ENCODE measurements at regions not wholly inside any gene's neighbourhood (a gene's known extent, or its start where the extent isn't known, plus 50 kb on each side); places are given as distances from the start of the nearest gene placed in this dataset.
"Not testable (repeated sequence)": the region's sequence is repeated elsewhere in the genome, so short reads cannot be mapped to it uniquely, and the experiment has no call there.

DNA sequence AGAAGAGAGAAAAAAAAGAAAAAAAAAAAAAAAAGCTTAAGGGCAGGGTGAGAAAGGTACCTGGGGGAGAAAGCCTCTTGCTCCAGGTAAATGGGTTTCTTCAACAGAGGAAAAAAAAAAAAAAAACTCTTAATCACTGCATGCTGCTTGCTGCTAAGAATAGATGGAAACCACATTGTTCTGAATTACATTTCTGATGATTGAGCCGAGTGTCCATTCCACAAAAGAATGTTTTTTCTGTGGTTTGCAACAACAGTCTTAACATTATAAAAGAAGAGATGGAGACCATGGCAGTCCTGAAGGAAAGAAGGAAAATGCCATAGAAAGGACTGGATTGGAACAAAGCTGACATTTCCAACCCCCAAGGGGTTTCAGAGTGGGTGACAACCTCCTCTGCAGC, 1312.7 kb downstream of the SLITRK1 start:
- DNase-seq (ENCODE audit: low spot score): no peak

GRCh38 chr13:82566864-82567263, 1315.4 kb downstream of the SLITRK1 start:
- no peak for DNase-seq (ENCODE audit: low spot score)

- no peak for DNase-seq (ENCODE audit: low spot score)
These were observed 1317.1 kb downstream of the SLITRK1 start for GRCh38 chr13:82565201-82565600.

DNA sequence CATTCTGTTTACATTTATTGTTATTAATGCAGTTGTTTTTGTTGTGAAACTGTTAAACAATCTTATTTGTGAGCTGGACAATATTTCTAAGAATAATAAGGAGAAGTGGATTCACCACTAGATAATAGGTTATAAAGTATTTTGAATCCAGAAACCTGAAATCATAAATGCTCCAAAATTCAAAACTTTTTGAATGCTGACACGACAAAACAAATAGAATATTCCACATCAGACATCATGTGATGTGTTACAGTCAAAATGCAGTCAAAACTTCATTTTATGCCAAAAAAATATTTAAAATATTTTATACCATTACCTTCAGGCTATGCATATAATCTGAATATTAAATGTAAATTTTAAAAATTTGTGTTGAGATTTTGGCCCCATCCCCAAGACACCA, 1321.4 kb downstream of the SLITRK1 start:
- no peak for DNase-seq (ENCODE audit: low spot score)

DNA sequence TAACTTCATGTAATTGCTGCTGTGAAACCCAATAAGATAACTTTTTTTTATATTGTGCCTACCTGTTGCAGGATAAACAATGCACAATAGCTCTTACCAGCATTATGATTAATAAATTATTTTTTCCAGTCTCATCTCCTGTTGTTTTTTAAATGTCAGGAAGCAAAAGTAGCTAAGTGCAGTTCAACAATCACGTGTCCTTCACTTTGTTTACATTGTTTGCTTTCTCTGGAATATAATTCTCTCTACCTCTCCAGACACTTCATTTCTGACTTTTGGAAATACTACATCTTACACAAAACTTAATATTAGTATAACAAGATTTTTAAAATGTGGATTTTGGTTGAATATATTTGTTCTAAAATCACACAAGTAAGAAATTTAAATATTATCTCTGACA, 1359.4 kb downstream of the SLITRK1 start:
- peak; percentile 0 for DNase-seq (ENCODE audit: low spot score)

DNA sequence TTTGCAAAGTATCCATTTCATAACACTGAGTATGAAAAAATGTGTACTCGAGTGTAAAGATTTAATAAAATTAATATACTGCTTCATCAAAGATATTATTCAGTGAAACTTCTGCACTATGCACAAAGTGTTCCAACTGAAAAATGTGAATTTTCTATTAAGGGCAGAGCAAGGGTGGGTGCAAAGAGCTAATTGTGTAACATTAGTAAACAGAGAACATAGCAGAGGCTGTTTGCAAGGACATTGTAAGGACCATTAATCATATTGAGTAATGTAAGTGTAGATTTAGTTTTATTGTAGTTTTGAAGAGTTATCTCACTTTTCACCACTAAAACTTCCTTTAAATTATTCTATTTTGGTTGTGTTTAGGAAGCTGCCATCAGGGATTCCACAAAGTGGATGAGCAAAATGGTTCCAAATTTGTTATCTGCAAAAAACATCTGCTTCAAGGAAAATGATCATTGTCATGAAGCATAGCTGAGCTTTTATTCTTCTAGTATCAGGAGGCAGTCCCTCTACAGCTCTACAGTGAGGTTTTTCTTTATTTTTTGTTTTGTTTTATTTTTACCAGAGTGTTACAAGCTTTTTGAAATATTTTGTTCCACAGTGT, 1375.4 kb downstream of the SLITRK1 start:
- DNase-seq (ENCODE audit: low spot score): no peak

GRCh38 chr13:82501834-82502233, 1380.4 kb downstream of the SLITRK1 start:
- DNase-seq (ENCODE audit: low spot score): no peak

GRCh38 chr13:82480415-82480814, 1401.9 kb downstream of the SLITRK1 start:
- no peak for DNase-seq (ENCODE audit: low spot score)

GRCh38 chr13:82477436-82477835, 1404.8 kb downstream of the SLITRK1 start:
- no peak for DNase-seq (ENCODE audit: low spot score)

- DNase-seq (ENCODE audit: low spot score): no peak
These were observed 1414.6 kb downstream of the SLITRK1 start for GRCh38 chr13:82467626-82468025.

- DNase-seq (ENCODE audit: low spot score): not testable (repeated sequence)
These were observed 1422.7 kb downstream of the SLITRK1 start for GRCh38 chr13:82459575-82459974.

DNA sequence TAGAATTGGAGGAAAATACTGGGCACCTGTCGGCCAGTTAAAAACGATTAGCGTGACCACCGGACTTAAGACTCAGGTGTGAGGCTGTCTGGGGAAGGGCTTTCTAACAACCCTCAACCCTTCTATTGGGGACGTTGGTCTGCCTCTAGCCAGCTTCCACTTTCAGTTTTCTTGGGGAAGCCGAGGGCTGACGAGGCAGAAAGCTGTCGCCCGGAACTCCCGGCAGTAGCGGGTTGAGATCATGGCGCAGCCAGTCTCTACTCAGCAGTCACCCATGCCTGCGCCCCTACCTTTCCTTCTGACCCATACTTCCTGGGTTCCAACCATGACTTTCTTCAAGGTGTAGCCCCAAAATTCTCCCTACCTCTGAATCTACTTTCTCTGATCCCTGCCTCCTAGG, 1424.1 kb downstream of the SLITRK1 start:
- DNase-seq (ENCODE audit: low spot score): no peak

GRCh38 chr13:82457548-82457947, 1424.7 kb downstream of the SLITRK1 start:
- not testable (repeated sequence) for DNase-seq (ENCODE audit: low spot score)

- no peak for DNase-seq (ENCODE audit: low spot score)
These were observed 1434.7 kb downstream of the SLITRK1 start for GRCh38 chr13:82447416-82448077.

DNA sequence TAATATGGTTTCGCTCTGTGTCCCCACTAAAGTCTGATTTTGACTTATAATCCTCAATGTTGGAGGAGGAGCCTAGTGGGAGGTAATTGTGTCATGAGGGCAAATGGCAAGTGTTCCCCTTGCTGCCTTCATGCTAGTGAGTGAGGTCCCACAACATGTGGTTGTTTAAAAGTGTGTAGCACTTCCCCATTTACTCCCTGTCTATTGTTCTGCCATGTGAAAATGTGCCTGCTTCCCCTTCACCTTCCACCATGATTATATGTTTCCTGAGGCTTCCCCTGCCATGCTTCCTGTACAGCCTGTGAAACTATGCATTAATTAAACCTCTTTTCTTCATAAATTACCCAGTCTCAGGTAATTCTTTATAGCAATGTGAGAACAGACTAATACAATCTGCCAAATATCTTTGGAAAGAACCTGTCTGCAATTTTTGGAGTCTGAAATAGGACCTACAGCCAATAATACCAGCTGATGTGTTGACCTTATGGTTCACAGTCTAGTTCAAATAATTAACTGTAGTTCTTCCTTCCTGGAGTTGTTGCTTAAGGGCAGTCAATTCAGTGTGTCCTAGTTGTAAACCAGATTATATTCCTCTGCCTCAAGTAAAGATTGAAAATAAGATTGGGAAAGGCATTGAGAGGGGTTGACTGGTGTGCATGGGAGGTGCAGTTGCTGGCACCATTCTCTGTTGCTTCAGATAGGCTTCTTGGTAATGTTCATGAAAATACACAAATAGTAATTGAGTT, 1442.9 kb downstream of the SLITRK1 start:
- DNase-seq (ENCODE audit: low spot score): no peak

DNA sequence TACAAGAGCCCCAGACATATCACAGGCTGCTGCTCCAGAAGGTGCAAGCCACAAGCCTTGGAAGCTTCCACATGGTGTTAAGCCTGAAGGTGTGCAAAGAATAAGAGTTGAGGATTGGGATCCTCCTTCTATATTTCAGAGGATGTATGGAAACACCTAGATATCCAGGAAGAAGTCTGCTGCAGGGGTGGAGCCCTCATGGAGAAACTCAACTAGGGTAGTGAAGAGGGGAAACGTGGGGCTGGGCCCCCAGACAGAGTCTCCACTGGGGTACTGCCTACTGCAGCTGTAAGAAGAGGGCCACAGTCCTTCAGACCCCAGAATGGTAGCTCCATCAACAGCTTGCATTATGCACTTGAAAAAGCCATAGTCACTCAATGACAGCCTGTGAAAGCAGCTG, 1444.0 kb downstream of the SLITRK1 start:
- no peak for DNase-seq (ENCODE audit: low spot score)

GRCh38 chr13:82436099-82436585, 1446.1 kb downstream of the SLITRK1 start:
- no peak for DNase-seq (ENCODE audit: low spot score)

- no peak for DNase-seq (ENCODE audit: low spot score)
These were observed 1449.3 kb downstream of the SLITRK1 start for GRCh38 chr13:82432949-82433348.

DNA sequence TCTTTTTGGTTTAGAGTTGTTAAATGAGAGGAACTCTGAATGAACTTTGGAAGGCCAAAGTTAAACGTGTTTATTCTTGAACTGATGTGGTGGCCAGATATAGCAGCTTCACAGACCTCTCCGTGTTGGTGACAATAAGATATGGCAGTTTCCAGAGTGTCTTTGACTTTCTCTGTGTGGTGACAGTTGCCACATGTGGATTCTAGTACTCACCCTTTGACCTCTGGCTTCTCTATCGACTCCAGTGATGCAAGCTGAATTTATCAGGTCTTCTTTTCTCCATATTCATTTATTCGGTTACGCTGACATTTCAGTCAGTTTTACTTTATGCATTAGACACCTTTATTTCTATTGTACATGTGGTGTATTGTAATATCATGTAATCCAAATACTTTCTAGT, 1469.5 kb downstream of the SLITRK1 start:
- no peak for DNase-seq (ENCODE audit: low spot score)

DNA sequence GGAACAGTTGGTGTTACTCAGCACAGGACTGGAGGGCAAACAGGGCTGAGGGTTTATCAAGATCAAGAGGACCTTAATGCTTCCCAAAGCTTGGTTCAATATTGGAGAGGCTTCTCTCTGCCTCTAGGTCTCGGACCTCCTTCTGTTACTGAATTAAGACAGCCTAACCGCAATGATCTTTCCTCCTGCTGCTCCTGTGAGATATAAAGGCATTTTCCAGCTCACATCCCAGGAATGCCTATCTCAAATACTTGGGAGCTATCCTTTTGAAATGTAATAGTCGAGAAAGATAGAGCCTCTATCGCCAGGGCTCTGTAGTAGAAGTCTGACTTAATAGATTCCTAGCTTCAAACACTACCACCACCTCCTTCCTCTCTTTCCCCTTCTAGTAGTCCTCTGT, 1475.0 kb downstream of the SLITRK1 start:
- no peak for DNase-seq (ENCODE audit: low spot score)

DNA sequence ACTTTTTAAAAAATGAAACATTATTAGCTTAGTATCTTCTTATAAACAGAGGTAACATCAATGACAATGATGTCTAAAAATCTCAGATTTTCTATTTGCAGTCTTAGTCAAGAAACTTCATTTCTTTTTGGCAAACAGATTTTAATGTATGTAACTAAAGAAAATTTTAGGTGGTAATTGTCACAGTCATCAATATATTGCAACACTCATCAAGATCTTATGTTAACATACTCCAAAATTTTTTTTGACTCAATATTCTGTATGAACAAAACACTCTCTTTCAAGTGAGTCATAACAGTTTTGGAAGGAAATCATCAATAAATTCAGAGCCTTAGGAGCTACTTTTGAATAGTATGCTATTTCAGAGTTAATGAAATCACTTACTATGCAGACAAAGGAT, 1507.6 kb downstream of the SLITRK1 start:
- no peak for DNase-seq (ENCODE audit: low spot score)

GRCh38 chr13:82370316-82370715, 1512.0 kb downstream of the SLITRK1 start:
- DNase-seq (ENCODE audit: low spot score): no peak

GRCh38 chr13:82364525-82364924, 1517.7 kb downstream of the SLITRK1 start:
- no peak for DNase-seq (ENCODE audit: low spot score)
